Calu3 (cell line): ENCODE measurements at regions not wholly inside any gene's neighbourhood (a gene's known extent, or its start where the extent isn't known, plus 50 kb on each side); places are given as distances from the start of the nearest gene placed in this dataset.

Source experiments
- BruUV-seq: library from RNA; stranded (reverse); fragments of 400-500 nt; replicated peaks from 2 replicates; lab custom pipeline; 2021; lab: Mats Ljungman, UMichigan
- CTCF ChIA-PET: fragments of 300-600 bp; sonication (Branson Sonifier 250); formaldehyde crosslinking; loops from one replicate; lab custom pipeline; 2022; ENCODE audit warnings: antibody characterized with exemption; lab: Charles Lee
- DNase-seq: peaks from one replicate; pipeline ENCODE4 v3.0.0; 2022
- H3K27ac Mint-ChIP-seq: one replicate; pipeline ENCODE4 v1.8.0; 2022; ENCODE audit warnings: mixed read lengths; ENCODE audit not compliant: unreplicated experiment
- H3K27me3 Mint-ChIP-seq: one replicate; pipeline ENCODE4 v1.8.0; 2022; ENCODE audit warnings: mixed read lengths; ENCODE audit not compliant: unreplicated experiment
- H3K36me3 Mint-ChIP-seq: one replicate; pipeline ENCODE4 v1.8.0; 2022; ENCODE audit warnings: mild to moderate bottlenecking, moderate library complexity, mixed read lengths; ENCODE audit not compliant: insufficient read depth, unreplicated experiment
- H3K4me1 Mint-ChIP-seq: one replicate; pipeline ENCODE4 v1.8.0; 2022; ENCODE audit warnings: mild to moderate bottlenecking, low read depth, mixed read lengths; ENCODE audit not compliant: unreplicated experiment
- H3K4me3 Mint-ChIP-seq: one replicate; pipeline ENCODE4 v1.8.0; 2022; ENCODE audit warnings: mild to moderate bottlenecking, low read depth, moderate library complexity, mixed read lengths; ENCODE audit not compliant: unreplicated experiment
- H3K9me3 Mint-ChIP-seq: one replicate; pipeline ENCODE4 v1.8.0; 2022; ENCODE audit warnings: low read depth, mixed read lengths; ENCODE audit not compliant: unreplicated experiment
- CTCF ChIP-seq: fragments of 200-600 bp; IDR thresholded peaks from one replicate; pipeline ENCODE4 v1.8.0; 2022; ENCODE audit warnings: antibody characterized with exemption; ENCODE audit not compliant: unreplicated experiment
- intact Hi-C: fragments of 100-400 bp; cut with micrococcal nuclease; formaldehyde crosslinking; loops from one replicate; pipeline ENCODE4 v1.10.0; 2022; ENCODE audit not compliant: unreplicated experiment

GRCh38 chr1:217953922-217954321 lies 322.8 kb downstream of the SPATA17 start:
- no peak for TF ChIP-seq CTCF
- H3K4me1 Mint-ChIP-seq, result peaks cover 16% of the 10 kb centered on the region
- intact Hi-C loops, result no loop called here
- no peak overlapping the region for H3K4me3 Mint-ChIP-seq
- CTCF ChIA-PET, result interaction anchor here (0.7 kb wide), 2 partner anchors 8 to 206 kb away, joined by 3 to 6 read pairs; no protein-coding TSS in a partner anchor
- H3K27ac Mint-ChIP-seq, result no peak overlapping the region
- DNase-seq, result peak; percentile 58
- no TSS peak for BruUV-seq
- H3K27me3 Mint-ChIP-seq, result no peaks in the 10 kb centered on the region
- no peaks in the 10 kb centered on the region for H3K9me3 Mint-ChIP-seq
- H3K36me3 Mint-ChIP-seq, result no peaks in the 10 kb centered on the region

GRCh38 chr1:217955723-217956122 lies 324.6 kb downstream of the SPATA17 start:
- DNase-seq, result no peak
- Mint-ChIP-seq H3K36me3 (no peaks in the 10 kb centered on the region), H3K9me3 (no peaks in the 10 kb centered on the region), H3K4me1 (peaks cover 15% of the 10 kb centered on the region), H3K27me3 (no peaks in the 10 kb centered on the region), H3K27ac (no peak overlapping the region), H3K4me3 (no peak overlapping the region)
- BruUV-seq, result no TSS peak
- CTCF ChIA-PET, result interaction anchor here (0.6 kb wide), 1 partner anchor 246 kb away, joined by 3 read pairs; no protein-coding TSS in a partner anchor
- TF ChIP-seq CTCF, result no peak
- intact Hi-C loops, result loop anchor here (5.0 kb wide), 1 partner anchor 1567 kb away; no protein-coding TSS in a partner anchor

DNA sequence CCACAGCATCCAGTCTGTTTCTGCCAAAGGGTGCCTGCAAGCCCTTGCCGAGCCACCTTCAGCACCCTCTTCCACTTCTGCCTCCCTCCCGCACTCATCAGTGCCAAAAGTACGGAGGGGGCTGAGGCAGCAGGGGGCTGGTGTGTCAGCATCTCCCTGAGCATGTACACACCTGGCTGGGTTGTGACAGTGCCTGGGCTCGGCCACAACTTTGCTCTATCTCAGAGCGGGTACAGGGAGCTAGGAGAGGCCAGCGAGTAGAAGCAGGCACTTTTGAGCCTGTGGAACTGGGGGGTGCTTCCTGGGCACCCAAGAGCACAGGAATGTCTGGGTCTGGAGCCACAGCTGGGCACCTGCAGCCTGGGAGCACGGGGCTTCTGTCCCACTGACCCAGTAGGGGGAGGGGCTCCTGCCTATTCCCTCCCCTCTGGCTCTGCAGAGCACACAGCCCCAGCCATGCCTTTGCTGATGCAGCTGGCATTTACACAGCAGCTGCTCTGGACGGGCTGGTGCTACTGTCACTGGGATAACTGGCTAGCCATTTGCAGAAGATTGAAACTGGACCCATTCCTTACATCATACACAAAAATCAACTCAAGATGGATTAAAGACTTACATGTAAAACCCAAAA lies 319.8 kb upstream of the RRP15 start:
- TF ChIP-seq CTCF, result no peak
- H3K36me3 Mint-ChIP-seq, result no peaks in the 10 kb centered on the region
- CTCF ChIA-PET, result interaction anchor here (1.0 kb wide), 1 partner anchor 10 kb away, joined by 4 read pairs; no protein-coding TSS in a partner anchor
- BruUV-seq, result no TSS peak
- peaks cover 48% of the 10 kb centered on the region for H3K27me3 Mint-ChIP-seq
- H3K27ac Mint-ChIP-seq, result no peak overlapping the region
- intact Hi-C loops, result no loop called here
- DNase-seq, result no peak
- peaks cover 8% of the 10 kb centered on the region for H3K4me1 Mint-ChIP-seq
- no peaks in the 10 kb centered on the region for H3K9me3 Mint-ChIP-seq
- no peak overlapping the region for H3K4me3 Mint-ChIP-seq

- H3K4me3 Mint-ChIP-seq, result no peak overlapping the region
- CTCF ChIA-PET, result no interaction called here
- H3K4me1 Mint-ChIP-seq, result peaks cover 8% of the 10 kb centered on the region
- intact Hi-C loops, result no loop called here
- peaks cover 63% of the 10 kb centered on the region for H3K27me3 Mint-ChIP-seq
- H3K9me3 Mint-ChIP-seq, result no peaks in the 10 kb centered on the region
- H3K27ac Mint-ChIP-seq, result no peak overlapping the region
- BruUV-seq, result no TSS peak
- no peak for TF ChIP-seq CTCF
- DNase-seq, result no peak
- H3K36me3 Mint-ChIP-seq, result no peaks in the 10 kb centered on the region
Measured at GRCh38 chr1:217968085-217968484, 317.0 kb upstream of the RRP15 start.
